Activated CD4-positive, alpha-beta T cell treated with anti-CD3 and anti-CD28 coated beads, Interleukin-2, amount 10 ng/mL, durations not matched to agents 24 days and 14 days (primary cell): ENCODE measurements at regions not wholly inside any gene's neighbourhood (a gene's known extent, or its start where the extent isn't known, plus 50 kb on each side); places are given as distances from the start of the nearest gene placed in this dataset.
"Not testable (repeated sequence)": the region's sequence is repeated elsewhere in the genome, so short reads cannot be mapped to it uniquely, and the experiment has no call there.

Source experiments
- DNase-seq: peaks from one replicate; pipeline ENCODE4 v3.0.0; 2022
- H3K27ac Mint-ChIP-seq: one replicate; pipeline ENCODE4 v1.8.0; 2022; ENCODE audit warnings: mild to moderate bottlenecking, mixed read lengths
- H3K27me3 Mint-ChIP-seq: one replicate; pipeline ENCODE4 v1.8.0; 2022; ENCODE audit warnings: mixed read lengths
- H3K36me3 Mint-ChIP-seq: one replicate; pipeline ENCODE4 v1.8.0; 2022; ENCODE audit warnings: low read depth, mild to moderate bottlenecking, mixed read lengths
- H3K4me1 Mint-ChIP-seq: one replicate; pipeline ENCODE4 v1.8.0; 2021; ENCODE audit warnings: mixed read lengths
- H3K4me3 Mint-ChIP-seq: one replicate; pipeline ENCODE4 v1.8.0; 2022; ENCODE audit warnings: mild to moderate bottlenecking, moderate library complexity, mixed read lengths
- H3K9me3 Mint-ChIP-seq: one replicate; pipeline ENCODE4 v1.8.0; 2021; ENCODE audit warnings: mixed read lengths
- intact Hi-C: fragments of 100-400 bp; cut with micrococcal nuclease; formaldehyde crosslinking; loops from one replicate; pipeline ENCODE4 v1.15.1; 2023

DNA sequence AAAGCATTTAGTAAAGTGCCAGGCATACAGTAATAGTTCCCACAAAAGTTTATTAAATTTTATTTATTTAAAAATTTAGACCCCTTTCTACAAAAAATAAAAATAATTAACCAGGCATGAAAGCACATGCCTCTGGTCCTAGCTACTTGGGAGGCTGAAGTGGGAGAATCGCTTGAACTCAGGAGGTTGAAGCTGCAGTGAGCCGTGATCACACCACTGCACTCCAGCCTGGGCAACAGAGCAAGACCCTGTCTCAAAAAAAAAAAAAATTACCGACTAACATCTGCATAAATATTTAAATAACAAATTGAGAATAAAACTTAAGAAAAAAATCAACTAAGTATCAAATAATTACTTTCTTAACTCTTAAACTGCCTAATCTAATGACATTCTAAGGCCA, 64.3 kb upstream of the TRIM24 start:
- Mint-ChIP-seq H3K4me1 (no peaks in the 10 kb centered on the region), H3K27me3 (no peaks in the 10 kb centered on the region)
- intact Hi-C loops = no loop called here

DNA sequence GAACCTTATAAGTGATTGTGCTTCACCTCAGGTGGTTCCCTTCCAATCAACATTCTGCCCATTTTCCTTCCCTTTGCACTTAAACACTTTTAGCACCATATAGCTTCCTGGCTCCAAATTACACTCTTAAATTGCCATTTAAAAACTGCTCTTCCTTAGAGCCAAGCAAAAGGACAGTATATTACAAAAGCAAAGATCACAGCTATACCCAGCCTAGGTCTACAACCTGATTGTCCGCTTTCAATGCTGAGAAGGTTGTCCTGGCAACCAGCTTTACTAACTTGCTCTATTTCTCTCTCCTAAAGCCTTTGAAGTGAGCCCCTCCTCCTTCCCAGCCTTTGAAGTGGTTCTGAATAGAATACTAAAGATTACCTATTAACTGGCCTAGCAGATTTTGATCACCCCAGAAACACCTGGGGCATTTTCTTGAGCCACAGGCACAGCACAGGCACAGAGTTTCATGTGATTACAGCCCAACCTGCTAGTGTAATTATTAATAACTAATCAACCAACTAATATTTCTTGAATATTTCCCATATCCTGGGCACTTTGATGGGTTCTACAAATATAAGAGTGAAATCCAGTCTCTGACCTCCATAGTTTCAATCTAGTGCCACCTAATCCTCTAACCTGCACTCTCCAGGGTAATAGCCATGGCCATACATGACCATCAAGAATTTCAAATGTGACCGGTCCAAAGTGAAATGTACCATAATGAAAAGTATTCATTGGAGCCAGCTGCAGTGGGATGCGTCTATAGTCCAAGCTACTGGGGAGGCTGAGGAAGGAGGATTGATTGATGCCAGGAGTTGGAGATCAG, 63.6 kb upstream of the TRIM24 start:
- Mint-ChIP-seq H3K36me3 (no peaks in the 10 kb centered on the region), H3K27me3 (no peaks in the 10 kb centered on the region), H3K4me3 (no peak overlapping the region), H3K27ac (no peak overlapping the region), H3K4me1 (no peaks in the 10 kb centered on the region), H3K9me3 (no peaks in the 10 kb centered on the region)
- intact Hi-C loops = no loop called here
- no peak for DNase-seq

More for the DNA sequence above, 64.3 kb upstream of the TRIM24 start:
- Mint-ChIP-seq H3K4me3 (no peak overlapping the region), H3K27ac (no peak overlapping the region), H3K36me3 (no peaks in the 10 kb centered on the region), H3K9me3 (no peaks in the 10 kb centered on the region)
- no peak for DNase-seq

DNA sequence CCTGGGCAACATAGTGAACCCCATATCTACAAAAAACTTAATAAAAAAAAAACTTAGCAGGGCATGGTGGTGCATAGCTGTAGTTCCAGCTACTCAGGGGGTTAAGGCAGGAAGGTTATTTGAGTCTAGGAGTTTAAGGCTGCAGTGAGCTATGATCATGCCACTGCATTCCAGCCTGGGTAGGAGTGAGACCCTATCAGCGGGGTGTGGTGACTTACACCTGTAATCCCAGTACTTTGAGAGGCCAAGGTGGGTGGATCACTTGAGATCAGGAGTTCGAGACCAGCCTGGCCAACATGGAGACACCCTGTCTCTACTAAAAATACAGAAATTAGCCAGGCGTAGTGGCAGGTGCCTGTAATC, 63.0 kb upstream of the TRIM24 start:
- intact Hi-C loops, H3K27ac Mint-ChIP-seq: not testable (repeated sequence)

DNA sequence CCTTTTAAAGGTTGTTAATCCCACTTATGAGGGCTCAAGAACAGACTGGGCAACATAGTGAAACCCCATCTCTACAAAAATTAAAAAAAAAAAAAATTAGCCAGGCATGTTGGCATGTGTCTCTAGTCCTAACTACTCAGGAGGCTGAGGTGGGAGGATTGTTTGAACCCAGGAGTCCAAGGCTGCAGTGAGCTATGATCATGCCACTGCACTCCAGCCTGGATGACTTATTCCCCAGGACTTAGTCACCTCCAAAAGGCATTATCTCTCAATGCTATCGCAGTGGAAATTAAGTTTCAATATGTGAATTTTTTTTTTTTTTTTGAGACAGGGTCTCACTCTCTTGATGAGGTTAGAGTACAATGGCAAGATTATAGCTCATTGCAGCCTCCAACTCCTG, 61.2 kb upstream of the TRIM24 start:
- Mint-ChIP-seq H3K36me3 (no peaks in the 10 kb centered on the region), H3K27me3 (no peaks in the 10 kb centered on the region), H3K4me3 (no peak overlapping the region), H3K27ac (no peak overlapping the region), H3K4me1 (no peaks in the 10 kb centered on the region), H3K9me3 (no peaks in the 10 kb centered on the region)
- DNase-seq = no peak
- intact Hi-C loops = no loop called here

More for the DNA sequence above, 63.0 kb upstream of the TRIM24 start:
- not testable (repeated sequence) for H3K9me3 Mint-ChIP-seq, H3K36me3 Mint-ChIP-seq, H3K4me1 Mint-ChIP-seq, H3K27me3 Mint-ChIP-seq, DNase-seq, H3K4me3 Mint-ChIP-seq

DNA sequence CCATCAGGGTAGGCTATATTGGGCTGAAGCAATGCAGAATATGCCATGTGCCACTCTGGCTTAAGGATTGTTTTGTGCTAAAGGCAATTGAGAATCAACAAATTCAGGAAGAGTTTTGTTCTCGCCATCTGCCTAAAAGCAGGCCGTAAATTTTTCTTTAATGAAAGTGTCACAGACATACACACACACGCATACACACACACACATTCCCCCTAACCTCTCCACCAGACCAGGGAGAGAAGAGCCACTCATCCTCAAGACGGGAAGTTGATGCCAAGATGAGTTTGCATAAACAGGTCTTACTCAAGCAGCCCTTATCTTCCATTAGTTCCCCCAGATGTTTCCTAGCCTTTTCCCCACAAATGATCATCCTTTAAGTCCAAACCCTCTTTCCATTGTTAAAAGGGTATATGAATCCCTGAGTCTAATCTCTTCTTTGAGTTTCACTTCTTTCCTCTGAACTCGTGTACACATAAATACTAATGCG, 59.6 kb upstream of the TRIM24 start:
- Mint-ChIP-seq H3K4me3 (no peak overlapping the region), H3K27ac (no peak overlapping the region), H3K27me3 (no peaks in the 10 kb centered on the region), H3K36me3 (no peaks in the 10 kb centered on the region), H3K9me3 (no peaks in the 10 kb centered on the region), H3K4me1 (no peaks in the 10 kb centered on the region)
- intact Hi-C loops = no loop called here
- no peak for DNase-seq

DNA sequence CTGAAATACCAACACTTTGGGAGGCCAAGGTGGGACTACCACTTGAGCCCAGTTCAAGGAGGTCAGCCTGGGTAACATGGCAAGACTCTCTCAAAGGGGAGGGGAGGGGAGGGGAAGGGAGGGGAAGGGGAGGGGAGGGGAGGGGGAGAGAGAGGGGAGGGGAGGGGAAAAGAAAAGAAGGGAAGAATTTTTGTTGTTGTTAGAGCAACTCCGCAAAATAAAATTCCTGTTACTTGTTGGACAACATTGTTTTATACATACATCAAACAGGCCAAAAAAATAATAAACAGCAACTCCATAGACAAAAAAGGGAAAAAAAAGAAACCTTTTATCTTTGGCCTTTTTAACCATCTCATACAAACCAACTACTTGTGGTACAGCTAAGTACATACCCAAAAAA, 57.3 kb upstream of the TRIM24 start:
- DNase-seq = no peak
- H3K4me1 Mint-ChIP-seq = no peaks in the 10 kb centered on the region
- H3K9me3 Mint-ChIP-seq = no peaks in the 10 kb centered on the region
- intact Hi-C loops = no loop called here
- no peaks in the 10 kb centered on the region for H3K36me3 Mint-ChIP-seq
- H3K4me3 Mint-ChIP-seq = no peak overlapping the region
- no peak overlapping the region for H3K27ac Mint-ChIP-seq
- no peaks in the 10 kb centered on the region for H3K27me3 Mint-ChIP-seq

DNA sequence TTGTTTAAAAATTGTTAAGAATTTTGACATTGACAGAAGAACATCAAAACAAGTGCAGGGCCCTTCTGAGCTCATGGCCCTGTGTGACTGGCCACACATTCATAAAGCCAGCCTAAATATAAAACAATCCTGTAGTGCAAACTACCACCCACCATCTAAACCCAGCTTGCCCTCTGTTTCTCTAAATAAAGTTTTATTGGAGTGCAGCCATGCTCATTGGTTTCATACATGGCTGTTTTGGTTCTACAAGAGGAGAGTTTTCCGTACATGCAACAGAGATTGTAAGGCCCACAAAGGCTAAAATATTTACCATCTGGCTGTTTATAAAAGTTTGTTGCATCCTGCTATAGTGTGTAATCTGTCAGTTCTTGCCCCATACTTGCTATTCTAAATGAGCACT, 54.6 kb upstream of the TRIM24 start:
- no peaks in the 10 kb centered on the region for H3K4me1 Mint-ChIP-seq
- H3K27ac Mint-ChIP-seq = no peak overlapping the region
- H3K27me3 Mint-ChIP-seq = no peaks in the 10 kb centered on the region
- H3K9me3 Mint-ChIP-seq = no peaks in the 10 kb centered on the region
- H3K4me3 Mint-ChIP-seq = no peak overlapping the region
- intact Hi-C loops = no loop called here
- H3K36me3 Mint-ChIP-seq = no peaks in the 10 kb centered on the region
- DNase-seq = no peak

DNA sequence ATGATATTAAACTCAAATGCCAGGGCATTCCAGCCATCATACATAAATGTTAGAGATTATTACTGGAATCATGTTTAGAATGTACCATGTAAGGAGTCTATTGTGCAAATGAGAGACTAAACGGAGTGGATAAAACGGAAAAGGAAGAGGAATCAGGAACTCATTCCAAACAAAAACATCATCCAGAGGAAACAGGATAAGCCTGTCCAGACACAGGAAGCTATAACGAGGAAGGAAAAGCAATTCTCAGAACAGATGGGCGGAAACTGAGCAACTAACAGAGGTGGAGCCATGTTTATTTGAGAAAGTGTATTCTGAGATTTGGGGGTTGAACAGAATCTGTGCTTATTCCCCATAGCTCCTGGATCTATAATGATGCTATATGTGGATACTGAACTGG, 52.3 kb upstream of the TRIM24 start:
- no peaks in the 10 kb centered on the region for H3K9me3 Mint-ChIP-seq
- no peak for DNase-seq
- no peaks in the 10 kb centered on the region for H3K27me3 Mint-ChIP-seq
- intact Hi-C loops = no loop called here
- H3K4me3 Mint-ChIP-seq = no peak overlapping the region
- H3K27ac Mint-ChIP-seq = no peak overlapping the region
- no peaks in the 10 kb centered on the region for H3K4me1 Mint-ChIP-seq
- H3K36me3 Mint-ChIP-seq = no peaks in the 10 kb centered on the region
